ENCODE measurements at regions not wholly inside any gene's neighbourhood (a gene's known extent, or its start where the extent isn't known, plus 50 kb on each side); places are given as distances from the start of the nearest gene placed in this dataset.

GRCh38 chr2:7270011-7270431, 352.8 kb downstream of the RNF144A start:
- ChIA-PET CTCF (no interaction called here), RAD21 (ENCODE audit: low non-redundant PET in 1 of 2, low total read pairs in 2 of 2, uncharacterized antibody in 2 of 2, unreplicated experiment in 2 of 2) (no interaction called here), POLR2A (no interaction called here)
- ATAC-seq (no peak), DNase-seq (ENCODE audit: low read depth, low spot score) (no peak)
- no peaks in the 10 kb centered on the region for H3K9me2 ChIP-seq (ENCODE audit: insufficient read depth)
- H3K36me3 ChIP-seq (ENCODE audit: control insufficient read depth in 1 of 2, insufficient read depth in 2 of 2, low read length in 2 of 2): no peaks in the 10 kb centered on the region
- H3K79me2 ChIP-seq (ENCODE audit: insufficient read depth, low read length): no peaks in the 10 kb centered on the region
- BruUV-seq (replicated peaks): no TSS peak
- H4K20me1 ChIP-seq (ENCODE audit: insufficient read depth): no peaks in the 10 kb centered on the region
- H2AFZ ChIP-seq (ENCODE audit: low read depth, low read length, poor library complexity, severe bottlenecking): no peak overlapping the region
- H3K4me3 ChIP-seq (replicated peaks in 1 of 2; ENCODE audit: low read depth in 1 of 2, low read length in 2 of 2): no peak overlapping the region
- peaks cover 25% of the 10 kb centered on the region; the same call in 1 of the 2 replicates for H3K27me3 ChIP-seq (ENCODE audit: insufficient read depth, low read length)
- H3K4me2 ChIP-seq (ENCODE audit: low read length): no peak overlapping the region
- no peak overlapping the region for H3K9ac ChIP-seq (ENCODE audit: low read length)
- TF ChIP-seq, protein P1, sequence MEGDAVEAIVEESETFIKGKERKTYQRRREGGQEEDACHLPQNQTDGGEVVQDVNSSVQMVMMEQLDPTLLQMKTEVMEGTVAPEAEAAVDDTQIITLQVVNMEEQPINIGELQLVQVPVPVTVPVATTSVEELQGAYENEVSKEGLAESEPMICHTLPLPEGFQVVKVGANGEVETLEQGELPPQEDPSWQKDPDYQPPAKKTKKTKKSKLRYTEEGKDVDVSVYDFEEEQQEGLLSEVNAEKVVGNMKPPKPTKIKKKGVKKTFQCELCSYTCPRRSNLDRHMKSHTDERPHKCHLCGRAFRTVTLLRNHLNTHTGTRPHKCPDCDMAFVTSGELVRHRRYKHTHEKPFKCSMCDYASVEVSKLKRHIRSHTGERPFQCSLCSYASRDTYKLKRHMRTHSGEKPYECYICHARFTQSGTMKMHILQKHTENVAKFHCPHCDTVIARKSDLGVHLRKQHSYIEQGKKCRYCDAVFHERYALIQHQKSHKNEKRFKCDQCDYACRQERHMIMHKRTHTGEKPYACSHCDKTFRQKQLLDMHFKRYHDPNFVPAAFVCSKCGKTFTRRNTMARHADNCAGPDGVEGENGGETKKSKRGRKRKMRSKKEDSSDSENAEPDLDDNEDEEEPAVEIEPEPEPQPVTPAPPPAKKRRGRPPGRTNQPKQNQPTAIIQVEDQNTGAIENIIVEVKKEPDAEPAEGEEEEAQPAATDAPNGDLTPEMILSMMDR (IDR thresholded peaks at IDR 0.05 in 2 of 3, conservative IDR thresholded peaks at IDR 0.05 in 1 of 3; ENCODE audit: borderline replicate concordance in 1 of 3, insufficient read depth in 1 of 3, low read depth in 2 of 3, low read length in 2 of 3): no peak
- TF ChIP-seq POLR2A (IDR thresholded peaks at IDR 0.05; ENCODE audit: borderline replicate concordance, extremely low read depth, insufficient read depth, insufficient read length): no peak
- TF ChIP-seq ZFX (IDR thresholded peaks at IDR 0.05): no peak
- TF ChIP-seq SRF (IDR thresholded peaks at IDR 0.05; ENCODE audit: low read depth): no peak
- no peak for TF ChIP-seq MAX (IDR thresholded peaks at IDR 0.05)
- intact Hi-C loops (cut with micrococcal nuclease): no loop called here
- H3K4me1 ChIP-seq (ENCODE audit: control insufficient read depth in 1 of 2, insufficient read depth in 2 of 2, low read length in 2 of 2): no peaks in the 10 kb centered on the region
- no peak overlapping the region for H3K27ac ChIP-seq (ENCODE audit: low read depth, low read length)
- H3K9me3 ChIP-seq (ENCODE audit: control insufficient read depth in 1 of 2, insufficient read depth in 1 of 2, low read depth in 1 of 2, low read length in 2 of 2): no peaks in the 10 kb centered on the region

- Histone ChIP-seq H2AFZ (ENCODE audit: low read depth, low read length, poor library complexity, severe bottlenecking) (no peak overlapping the region), H3K4me1 (ENCODE audit: control insufficient read depth in 1 of 2, insufficient read depth in 2 of 2, low read length in 2 of 2) (no peaks in the 10 kb centered on the region), H3K4me3 (replicated peaks in 1 of 2; ENCODE audit: low read depth in 1 of 2, low read length in 2 of 2) (no peak overlapping the region), H3K27ac (ENCODE audit: low read depth, low read length) (no peak overlapping the region), H3K4me2 (ENCODE audit: low read length) (no peak overlapping the region), H3K9me2 (ENCODE audit: insufficient read depth) (no peaks in the 10 kb centered on the region), H3K27me3 (ENCODE audit: insufficient read depth, low read length) (peaks cover 7% of the 10 kb centered on the region; the same call in 1 of the 2 replicates), H4K20me1 (ENCODE audit: insufficient read depth) (no peaks in the 10 kb centered on the region), H3K36me3 (ENCODE audit: control insufficient read depth in 1 of 2, insufficient read depth in 2 of 2, low read length in 2 of 2) (no peaks in the 10 kb centered on the region), H3K79me2 (ENCODE audit: insufficient read depth, low read length) (no peaks in the 10 kb centered on the region), H3K9ac (ENCODE audit: low read length) (no peak overlapping the region), H3K9me3 (ENCODE audit: control insufficient read depth in 1 of 2, insufficient read depth in 1 of 2, low read depth in 1 of 2, low read length in 2 of 2) (no peaks in the 10 kb centered on the region)
- ChIA-PET POLR2A (no interaction called here), CTCF (no interaction called here), RAD21 (ENCODE audit: low non-redundant PET in 1 of 2, low total read pairs in 2 of 2, uncharacterized antibody in 2 of 2, unreplicated experiment in 2 of 2) (no interaction called here)
- DNase-seq (ENCODE audit: low read depth, low spot score) (no peak), ATAC-seq (no peak)
- BruUV-seq (replicated peaks): no TSS peak
- intact Hi-C loops (cut with micrococcal nuclease): no loop called here
- TF ChIP-seq, protein P1 (IDR thresholded peaks at IDR 0.05 in 2 of 3, conservative IDR thresholded peaks at IDR 0.05 in 1 of 3; ENCODE audit: borderline replicate concordance in 1 of 3, insufficient read depth in 1 of 3, low read depth in 2 of 3, low read length in 2 of 3): no peak
- TF ChIP-seq YY1 (IDR thresholded peaks at IDR 0.05; ENCODE audit: extremely low read depth, insufficient replicate concordance, low read depth, low read length) (no peak), SIN3A (IDR thresholded peaks at IDR 0.05; ENCODE audit: low read depth) (no peak), ZNF274 (IDR thresholded peaks at IDR 0.05; ENCODE audit: low read depth, low read length) (no peak), CBX3 (IDR thresholded peaks at IDR 0.05; ENCODE audit: low read depth) (no peak), SRF (IDR thresholded peaks at IDR 0.05; ENCODE audit: low read depth) (no peak), ZBTB33 (IDR thresholded peaks at IDR 0.05; ENCODE audit: extremely low read depth, insufficient replicate concordance, low read length) (no peak), FOSL1 (IDR thresholded peaks at IDR 0.05; ENCODE audit: low read depth) (no peak), ELF1 (IDR thresholded peaks at IDR 0.05; ENCODE audit: borderline replicate concordance, low read depth) (no peak), POLR2A (IDR thresholded peaks at IDR 0.05; ENCODE audit: borderline replicate concordance, extremely low read depth, insufficient read depth, insufficient read length) (no peak), EZH2 (IDR thresholded peaks at IDR 0.05) (no peak)
- TF ChIP-seq, protein P2, sequence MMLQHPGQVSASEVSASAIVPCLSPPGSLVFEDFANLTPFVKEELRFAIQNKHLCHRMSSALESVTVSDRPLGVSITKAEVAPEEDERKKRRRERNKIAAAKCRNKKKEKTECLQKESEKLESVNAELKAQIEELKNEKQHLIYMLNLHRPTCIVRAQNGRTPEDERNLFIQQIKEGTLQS (IDR thresholded peaks at IDR 0.05): no peak
Observed at GRCh38 chr2:7272210-7272609, 355.0 kb downstream of the RNF144A start.
